ENCODE measurements at regions not wholly inside any gene's neighbourhood (a gene's known extent, or its start where the extent isn't known, plus 50 kb on each side); places are given as distances from the start of the nearest gene placed in this dataset.

GRCh38 chr1:43019226-43019625 is 60.6 kb upstream of the SLC2A1 start:
- ChIA-PET CTCF (interaction anchor here (1.2 kb wide), 1 partner anchor 54 kb away, joined by 4 read pairs; no protein-coding TSS in a partner anchor), POLR2A (no interaction called here)
- no peak overlapping the region for H3K4me2 ChIP-seq
- DNase-seq (ENCODE audit: low read depth in 1 of 2, low spot score in 1 of 2) (no peak), FAIRE-seq (no peak), ATAC-seq (no peak)
- TF ChIP-seq ESRRA (IDR thresholded peaks at IDR 0.05; ENCODE audit: borderline replicate concordance, low read length) (no peak), NR3C1 (IDR thresholded peaks at IDR 0.05) (no peak), HOXA7 (CRISPR knock-in tag; IDR thresholded peaks at IDR 0.05) (no peak), JUN (IDR thresholded peaks at IDR 0.05) (no peak), CHD2 (IDR thresholded peaks at IDR 0.05; ENCODE audit: low read length, partially characterized antibody) (no peak), SMC3 (IDR thresholded peaks at IDR 0.05) (no peak), ZC3H11A (IDR thresholded peaks at IDR 0.05) (no peak), ZNF302 (CRISPR knock-in tag; IDR thresholded peaks at IDR 0.05) (no peak), POLR2A (IDR thresholded peaks at IDR 0.05; ENCODE audit: low read length) (no peak), HDAC2 (IDR thresholded peaks at IDR 0.05) (no peak), RCOR1 (IDR thresholded peaks at IDR 0.05; ENCODE audit: low read depth, low read length) (no peak), BCL3 (IDR thresholded peaks at IDR 0.05) (no peak), SREBF2 (IDR thresholded peaks at IDR 0.05) (no peak), FOXS1 (CRISPR knock-in tag; IDR thresholded peaks at IDR 0.05) (no peak), RARB (CRISPR knock-in tag; IDR thresholded peaks at IDR 0.05) (no peak), REST (IDR thresholded peaks at IDR 0.05) (no peak), CHD4 (IDR thresholded peaks at IDR 0.05; ENCODE audit: borderline replicate concordance) (no peak)
- TF ChIP-seq, protein P1, sequence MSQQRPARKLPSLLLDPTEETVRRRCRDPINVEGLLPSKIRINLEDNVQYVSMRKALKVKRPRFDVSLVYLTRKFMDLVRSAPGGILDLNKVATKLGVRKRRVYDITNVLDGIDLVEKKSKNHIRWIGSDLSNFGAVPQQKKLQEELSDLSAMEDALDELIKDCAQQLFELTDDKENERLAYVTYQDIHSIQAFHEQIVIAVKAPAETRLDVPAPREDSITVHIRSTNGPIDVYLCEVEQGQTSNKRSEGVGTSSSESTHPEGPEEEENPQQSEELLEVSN (IDR thresholded peaks at IDR 0.05; ENCODE audit: borderline replicate concordance, low read depth), result no peak
- TF ChIP-seq, protein P2, sequence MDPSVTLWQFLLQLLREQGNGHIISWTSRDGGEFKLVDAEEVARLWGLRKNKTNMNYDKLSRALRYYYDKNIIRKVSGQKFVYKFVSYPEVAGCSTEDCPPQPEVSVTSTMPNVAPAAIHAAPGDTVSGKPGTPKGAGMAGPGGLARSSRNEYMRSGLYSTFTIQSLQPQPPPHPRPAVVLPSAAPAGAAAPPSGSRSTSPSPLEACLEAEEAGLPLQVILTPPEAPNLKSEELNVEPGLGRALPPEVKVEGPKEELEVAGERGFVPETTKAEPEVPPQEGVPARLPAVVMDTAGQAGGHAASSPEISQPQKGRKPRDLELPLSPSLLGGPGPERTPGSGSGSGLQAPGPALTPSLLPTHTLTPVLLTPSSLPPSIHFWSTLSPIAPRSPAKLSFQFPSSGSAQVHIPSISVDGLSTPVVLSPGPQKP (IDR thresholded peaks at IDR 0.05; ENCODE audit: low read depth, low read length), result no peak
- TF ChIP-seq, protein P3, sequence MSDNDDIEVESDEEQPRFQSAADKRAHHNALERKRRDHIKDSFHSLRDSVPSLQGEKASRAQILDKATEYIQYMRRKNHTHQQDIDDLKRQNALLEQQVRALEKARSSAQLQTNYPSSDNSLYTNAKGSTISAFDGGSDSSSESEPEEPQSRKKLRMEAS (IDR thresholded peaks at IDR 0.05), result no peak
- H3K4me1 ChIP-seq, result no peaks in the 10 kb centered on the region
- H3K27ac ChIP-seq, result no peak overlapping the region
- H3K9me3 ChIP-seq, result no peaks in the 10 kb centered on the region
- H3K4me3 ChIP-seq, result no peak overlapping the region
- WGBS (ENCODE audit: missing lambda C conversion rate), result 91% methylated on average over 3 of the region's 3 CpGs

DNA sequence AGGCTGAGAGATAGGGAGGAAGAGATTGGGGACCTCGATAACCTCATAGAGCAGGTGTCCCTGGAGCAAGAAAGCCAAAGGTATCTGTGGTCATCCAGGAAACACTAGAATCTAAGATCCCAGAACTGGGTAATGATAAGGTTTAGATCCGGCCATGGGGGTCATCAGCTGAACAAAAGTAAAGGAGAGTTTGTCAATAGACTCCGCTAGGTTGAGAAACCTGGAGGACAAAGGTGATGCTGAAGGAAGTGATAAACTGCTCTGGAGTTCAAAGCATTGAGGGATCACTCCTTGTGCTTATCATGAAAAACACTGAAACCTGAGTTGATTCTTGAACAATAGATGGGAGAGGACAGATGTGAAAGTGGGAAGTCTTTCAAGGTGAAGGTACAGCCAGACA is 59.5 kb upstream of the SLC2A1 start:
- Histone ChIP-seq H3K4me3 (no peak overlapping the region), H3K4me1 (no peaks in the 10 kb centered on the region), H3K27ac (no peak overlapping the region), H3K9me3 (no peaks in the 10 kb centered on the region), H3K4me2 (no peak overlapping the region)
- DNase-seq (ENCODE audit: low read depth in 1 of 2, low spot score in 1 of 2) (no peak), FAIRE-seq (no peak), ATAC-seq (no peak)
- ChIA-PET CTCF (interaction anchor here (0.6 kb wide), 1 partner anchor 73 kb away, joined by 5 read pairs; no protein-coding TSS in a partner anchor), POLR2A (no interaction called here)
- WGBS (ENCODE audit: missing lambda C conversion rate), result 58% methylated on average over 3 of the region's 3 CpGs
- TF ChIP-seq MAFK (IDR thresholded peaks at IDR 0.05; ENCODE audit: partially characterized antibody) (no peak), TP53 (CRISPR knock-in tag; IDR thresholded peaks at IDR 0.05) (no peak), GATA3 (IDR thresholded peaks at IDR 0.05; ENCODE audit: borderline replicate concordance) (no peak), ZSCAN20 (CRISPR knock-in tag; IDR thresholded peaks at IDR 0.05) (no peak), RFX5 (IDR thresholded peaks at IDR 0.05) (no peak)
